ENCODE measurements at regions not wholly inside any gene's neighbourhood (a gene's known extent, or its start where the extent isn't known, plus 50 kb on each side); places are given as distances from the start of the nearest gene placed in this dataset.

GRCh38 chr13:97109841-97110492 lies 112.2 kb upstream of the MBNL2 start:
- no peak overlapping the region for H3K4me3 ChIP-seq (ENCODE audit: low read depth, low read length)
- CTCF ChIA-PET: interaction anchor here (0.5 to 9.6 kb wide), 42 partner anchors 9 to 465 kb away, joined by 3 to 99 read pairs (median 4); partner anchors contain the start of gene MBNL2
- POLR2A ChIA-PET: interaction anchor here (0.7 kb wide), 1 partner anchor 257 kb away, joined by 3 read pairs; no protein-coding TSS in a partner anchor
- no peaks in the 10 kb centered on the region for H3K36me3 ChIP-seq (ENCODE audit: control insufficient read depth, insufficient read depth, low read length)
- DNase-seq (ENCODE audit: low read depth): peak; percentile 49
- no peaks in the 10 kb centered on the region for H3K27me3 ChIP-seq (ENCODE audit: control insufficient read depth, insufficient read depth, low read length)
- TF ChIP-seq CTCF (IDR thresholded peaks at IDR 0.05; ENCODE audit: insufficient read depth, low read depth, low read length): peak; percentile 87

- ChIA-PET CTCF (interaction anchor here (1.1 to 9.6 kb wide), 10 partner anchors 13 to 264 kb away, joined by 3 to 99 read pairs (median 20); no protein-coding TSS in a partner anchor), POLR2A (no interaction called here)
- TF ChIP-seq CTCF (IDR thresholded peaks at IDR 0.05; ENCODE audit: insufficient read depth, low read depth, low read length): no peak
- no peak for DNase-seq (ENCODE audit: low read depth)
- H3K4me3 ChIP-seq (ENCODE audit: low read depth, low read length): no peak overlapping the region
- H3K36me3 ChIP-seq (ENCODE audit: control insufficient read depth, insufficient read depth, low read length): no peaks in the 10 kb centered on the region
- H3K27me3 ChIP-seq (ENCODE audit: control insufficient read depth, insufficient read depth, low read length): no peaks in the 10 kb centered on the region
Observed at GRCh38 chr13:97110936-97111335, 111.2 kb upstream of the MBNL2 start.

GRCh38 chr13:97111756-97112155 lies 110.4 kb upstream of the MBNL2 start:
- Histone ChIP-seq H3K36me3 (ENCODE audit: control insufficient read depth, insufficient read depth, low read length) (no peaks in the 10 kb centered on the region), H3K4me3 (ENCODE audit: low read depth, low read length) (no peak overlapping the region), H3K27me3 (ENCODE audit: control insufficient read depth, insufficient read depth, low read length) (no peaks in the 10 kb centered on the region)
- POLR2A ChIA-PET: interaction anchor here (0.7 kb wide), 1 partner anchor 101 kb away, joined by 3 read pairs; no protein-coding TSS in a partner anchor
- no peak for DNase-seq (ENCODE audit: low read depth)
- no peak for TF ChIP-seq CTCF (IDR thresholded peaks at IDR 0.05; ENCODE audit: insufficient read depth, low read depth, low read length)
- CTCF ChIA-PET: interaction anchor here (1.1 to 9.6 kb wide), 5 partner anchors 13 to 250 kb away, joined by 3 to 99 read pairs (median 65); no protein-coding TSS in a partner anchor

- Histone ChIP-seq H3K4me3 (ENCODE audit: low read depth, low read length) (no peak overlapping the region), H3K27me3 (ENCODE audit: control insufficient read depth, insufficient read depth, low read length) (no peaks in the 10 kb centered on the region), H3K36me3 (ENCODE audit: control insufficient read depth, insufficient read depth, low read length) (no peaks in the 10 kb centered on the region)
- ChIA-PET CTCF (interaction anchor here (1.0 to 9.6 kb wide), 6 partner anchors 12 to 249 kb away, joined by 3 to 99 read pairs (median 3); no protein-coding TSS in a partner anchor), POLR2A (interaction anchor here (0.7 kb wide), 1 partner anchor 100 kb away, joined by 3 read pairs; no protein-coding TSS in a partner anchor)
- no peak for TF ChIP-seq CTCF (IDR thresholded peaks at IDR 0.05; ENCODE audit: insufficient read depth, low read depth, low read length)
- no peak for DNase-seq (ENCODE audit: low read depth)
Observed at GRCh38 chr13:97112446-97113152, 109.5 kb upstream of the MBNL2 start.
